Trophoblast cell (in vitro differentiated cells and primary cell): ENCODE measurements at regions not wholly inside any gene's neighbourhood (a gene's known extent, or its start where the extent isn't known, plus 50 kb on each side); places are given as distances from the start of the nearest gene placed in this dataset.

Experiments used
- DNase-seq, 2 donors: peaks; one replicate each; pipeline ENCODE4 v3.0.0-alpha.2; 2016
- H2AFZ ChIP-seq: 2 replicates; pipeline ENCODE4 v1.6.1; 2013; ENCODE audit warnings: low read length, moderate library complexity, mild to moderate bottlenecking; ENCODE audit not compliant: insufficient read depth, poor library complexity
- H2AK5ac ChIP-seq: 2 replicates; pipeline ENCODE4 v1.6.1; 2013; ENCODE audit warnings: mild to moderate bottlenecking, low read length
- H2BK120ac ChIP-seq: 2 replicates; pipeline ENCODE4 v1.6.1; 2013; ENCODE audit warnings: low read length, mild to moderate bottlenecking, moderate library complexity; ENCODE audit not compliant: insufficient read depth, poor library complexity
- H2BK12ac ChIP-seq: 2 replicates; pipeline ENCODE4 v1.6.1; 2013; ENCODE audit warnings: mild to moderate bottlenecking, low read length, moderate library complexity
- H2BK5ac ChIP-seq: 2 replicates; pipeline ENCODE4 v1.6.1; 2013; ENCODE audit warnings: low read length, low read depth, moderate library complexity, mild to moderate bottlenecking; ENCODE audit not compliant: poor library complexity
- H3K14ac ChIP-seq: 2 replicates; pipeline ENCODE4 v1.6.1; 2013; ENCODE audit warnings: mild to moderate bottlenecking, low read length
- H3K18ac ChIP-seq: 2 replicates; pipeline ENCODE4 v1.6.1; 2013; ENCODE audit warnings: mild to moderate bottlenecking, low read length
- H3K23ac ChIP-seq: 2 replicates; pipeline ENCODE4 v1.6.1; 2013; ENCODE audit warnings: low read length
- H3K27ac ChIP-seq: 2 replicates; pipeline ENCODE4 v1.5.1; 2013; ENCODE audit warnings: low read depth, mild to moderate bottlenecking, inconsistent platforms, low read length, moderate library complexity
- H3K27me3 ChIP-seq: 2 replicates; pipeline ENCODE4 v1.6.1; 2013; ENCODE audit warnings: inconsistent platforms, mild to moderate bottlenecking, low read length, moderate library complexity; ENCODE audit not compliant: insufficient read depth
- H3K36me3 ChIP-seq, 2 experiments: 1 replicate in 1 of 2; 2 replicates in 1 of 2; pipeline ENCODE4 v1.6.1; 2013; ENCODE audit warnings: low read length in 2 of 2, mild to moderate bottlenecking in 2 of 2, moderate library complexity in 1 of 2; ENCODE audit not compliant: insufficient read depth in 2 of 2, control insufficient read depth in 1 of 2
- H3K4ac ChIP-seq: 2 replicates; pipeline ENCODE4 v1.6.1; 2013; ENCODE audit warnings: low read depth, mild to moderate bottlenecking, low read length, moderate library complexity
- H3K4me1 ChIP-seq, 2 experiments: 1 replicate in 1 of 2; 2 replicates in 1 of 2; pipeline ENCODE4 v1.6.1; 2013; ENCODE audit warnings: low read length in 2 of 2, mild to moderate bottlenecking in 2 of 2, moderate library complexity in 1 of 2; ENCODE audit not compliant: insufficient read depth in 2 of 2, control insufficient read depth in 1 of 2
- H3K4me2 ChIP-seq: 2 replicates; pipeline ENCODE4 v1.6.1; 2013; ENCODE audit warnings: inconsistent platforms, mild to moderate bottlenecking, low read length, moderate library complexity
- H3K4me3 ChIP-seq: 2 replicates; pipeline ENCODE4 v1.5.1; 2013; ENCODE audit warnings: mild to moderate bottlenecking, low read depth, low read length, inconsistent platforms
- H3K79me1 ChIP-seq: one replicate; pipeline ENCODE4 v1.6.1; 2013; ENCODE audit warnings: low read length
- H3K79me2 ChIP-seq: 2 replicates; pipeline ENCODE4 v1.6.1; 2013; ENCODE audit warnings: low read length, mild to moderate bottlenecking; ENCODE audit not compliant: control insufficient read depth, insufficient read depth, poor library complexity
- H3K9ac ChIP-seq: 2 replicates; pipeline ENCODE4 v1.6.1; 2013; ENCODE audit warnings: mild to moderate bottlenecking, low read length
- H3K9me3 ChIP-seq: 2 replicates; pipeline ENCODE4 v1.6.1; 2013; ENCODE audit warnings: low read depth, mild to moderate bottlenecking, control low read depth, inconsistent platforms, low read length; ENCODE audit not compliant: insufficient read depth
- H4K12ac ChIP-seq: 2 replicates; pipeline ENCODE4 v1.6.1; 2013; ENCODE audit warnings: low read depth, mild to moderate bottlenecking, low read length, moderate library complexity
- H4K8ac ChIP-seq: 2 replicates; pipeline ENCODE4 v1.6.1; 2013; ENCODE audit warnings: low read depth, mild to moderate bottlenecking, low read length, moderate library complexity
- H4K91ac ChIP-seq: one replicate; pipeline ENCODE4 v1.6.1; 2013; ENCODE audit warnings: low read depth, mild to moderate bottlenecking, low read length, moderate library complexity
- WGBS: extraction: QIAGEN DNeasy Blood & Tissue Kit; methylation state at CpG from one replicate; pipeline ENCODE4 v1.1.7; 2013; ENCODE audit warnings: missing lambda C conversion rate; ENCODE audit not compliant: insufficient read length, insufficient coverage; ENCODE audit errors: extremely low coverage; 5-methylcytosine and 5-hydroxymethylcytosine counted together

GRCh38 chr13:106143930-106144709 lies 391.3 kb downstream of the EFNB2 start:
- Histone ChIP-seq H3K4me3 (no peak overlapping the region), H2AFZ (no peak overlapping the region), H3K9me3 (no peaks in the 10 kb centered on the region), H2BK5ac (peak overlapping the region; percentile 82), H3K9ac (no peak overlapping the region), H2BK120ac (peak overlapping the region; percentile 46), H4K12ac (no peak overlapping the region), H3K18ac (no peak overlapping the region), H3K4ac (no peak overlapping the region), H2BK12ac (no peak overlapping the region), H3K79me1 (peaks cover 3% of the 10 kb centered on the region), H3K4me2 (no peak overlapping the region), H3K14ac (no peak overlapping the region), H3K27me3 (no peaks in the 10 kb centered on the region), H4K8ac (no peak overlapping the region), H3K79me2 (no peaks in the 10 kb centered on the region), H4K91ac (no peak overlapping the region), H2AK5ac (no peak overlapping the region), H3K4me1 (peaks cover 4 to 8% of the 10 kb centered on the region in 2 experiments), H3K36me3 (no peaks in the 10 kb centered on the region), H3K23ac (no peak overlapping the region), H3K27ac (peak overlapping the region; percentile 46)
- no CpG with 5 or more reads among the region's 2 CpGs for WGBS
- DNase-seq: peak; percentile 72 to 98

- no CpG with 5 or more reads among the region's 2 CpGs for WGBS
- Histone ChIP-seq H3K36me3 (no peaks in the 10 kb centered on the region), H3K18ac (no peak overlapping the region), H4K8ac (no peak overlapping the region), H3K4me1 (peaks cover 4 to 8% of the 10 kb centered on the region in 2 experiments), H3K27me3 (no peaks in the 10 kb centered on the region), H3K79me2 (no peaks in the 10 kb centered on the region), H4K12ac (no peak overlapping the region), H3K27ac (no peak overlapping the region), H3K9ac (no peak overlapping the region), H3K79me1 (peaks cover 3% of the 10 kb centered on the region), H2AFZ (no peak overlapping the region), H3K14ac (no peak overlapping the region), H3K23ac (no peak overlapping the region), H3K4me2 (no peak overlapping the region), H2AK5ac (no peak overlapping the region), H4K91ac (no peak overlapping the region), H2BK12ac (no peak overlapping the region), H2BK120ac (no peak overlapping the region), H3K4ac (no peak overlapping the region), H3K9me3 (no peaks in the 10 kb centered on the region), H3K4me3 (no peak overlapping the region), H2BK5ac (no peak overlapping the region)
- no peak for DNase-seq
These were observed 392.1 kb downstream of the EFNB2 start for GRCh38 chr13:106143392-106143791.

GRCh38 chr13:106140476-106140875 lies 395.0 kb downstream of the EFNB2 start:
- Histone ChIP-seq H3K4ac (no peak overlapping the region), H3K79me2 (no peaks in the 10 kb centered on the region), H3K9me3 (no peaks in the 10 kb centered on the region), H3K4me3 (no peak overlapping the region), H3K36me3 (no peaks in the 10 kb centered on the region), H2BK120ac (no peak overlapping the region), H2BK5ac (no peak overlapping the region), H3K4me1 (peaks cover 1 to 2% of the 10 kb centered on the region in 2 experiments), H3K27me3 (no peaks in the 10 kb centered on the region), H4K12ac (no peak overlapping the region), H2AFZ (no peak overlapping the region), H4K8ac (no peak overlapping the region), H3K4me2 (no peak overlapping the region), H2BK12ac (no peak overlapping the region), H3K9ac (no peak overlapping the region), H3K14ac (no peak overlapping the region), H3K23ac (no peak overlapping the region), H2AK5ac (no peak overlapping the region), H4K91ac (no peak overlapping the region), H3K27ac (no peak overlapping the region), H3K18ac (no peak overlapping the region), H3K79me1 (no peaks in the 10 kb centered on the region)
- no CpG with 5 or more reads among the region's 1 CpG for WGBS
- DNase-seq: no peak

- Histone ChIP-seq H3K4ac (no peak overlapping the region), H3K27ac (no peak overlapping the region), H3K18ac (no peak overlapping the region), H3K79me1 (no peaks in the 10 kb centered on the region), H2BK120ac (no peak overlapping the region), H4K91ac (no peak overlapping the region), H3K14ac (no peak overlapping the region), H3K79me2 (no peaks in the 10 kb centered on the region), H2BK5ac (no peak overlapping the region), H4K8ac (no peak overlapping the region), H3K4me3 (no peak overlapping the region), H3K4me1 (peaks cover 1 to 2% of the 10 kb centered on the region in 2 experiments), H2BK12ac (no peak overlapping the region), H3K36me3 (no peaks in the 10 kb centered on the region), H3K9ac (no peak overlapping the region), H2AK5ac (no peak overlapping the region), H3K9me3 (no peaks in the 10 kb centered on the region), H4K12ac (no peak overlapping the region), H3K27me3 (no peaks in the 10 kb centered on the region), H3K23ac (no peak overlapping the region), H2AFZ (no peak overlapping the region), H3K4me2 (no peak overlapping the region)
- DNase-seq: no peak
- no CpG with 5 or more reads among the region's 3 CpGs for WGBS
These were observed 395.5 kb downstream of the EFNB2 start for GRCh38 chr13:106139942-106140341.
